ENCODE measurements at regions not wholly inside any gene's neighbourhood (a gene's known extent, or its start where the extent isn't known, plus 50 kb on each side); places are given as distances from the start of the nearest gene placed in this dataset.

- Histone ChIP-seq H3K9me3 (no peaks in the 10 kb centered on the region), H3K4me3 (no peak overlapping the region), H3K27me3 (ENCODE audit: low read depth) (no peaks in the 10 kb centered on the region), H3K4me1 (no peaks in the 10 kb centered on the region), H3K36me3 (replicated peaks) (no peaks in the 10 kb centered on the region)
- DNase-seq (ENCODE audit: low spot score in 2 of 2) = no peak
- in situ Hi-C loops (cut with MboI; ENCODE audit: low sequenced_read_pairs) = no loop called here
Measured at GRCh38 chr5:68161156-68161555, 54.4 kb upstream of the PIK3R1 start.

GRCh38 chr5:68159224-68159951 is 56.2 kb upstream of the PIK3R1 start:
- no peak overlapping the region for H3K4me3 ChIP-seq
- in situ Hi-C loops (cut with MboI; ENCODE audit: low sequenced_read_pairs) = no loop called here
- no peaks in the 10 kb centered on the region for H3K36me3 ChIP-seq (replicated peaks)
- H3K27me3 ChIP-seq (ENCODE audit: low read depth) = no peaks in the 10 kb centered on the region
- H3K9me3 ChIP-seq = no peaks in the 10 kb centered on the region
- H3K4me1 ChIP-seq = peaks cover 3% of the 10 kb centered on the region; the same call in 1 of the 2 replicates
- DNase-seq (ENCODE audit: low spot score in 2 of 2) = no peak

GRCh38 chr5:68155940-68156339 is 59.6 kb upstream of the PIK3R1 start:
- Histone ChIP-seq H3K9me3 (no peaks in the 10 kb centered on the region), H3K4me1 (peaks cover 10% of the 10 kb centered on the region), H3K36me3 (replicated peaks) (no peaks in the 10 kb centered on the region), H3K4me3 (no peak overlapping the region), H3K27me3 (ENCODE audit: low read depth) (no peaks in the 10 kb centered on the region)
- no peak for DNase-seq (ENCODE audit: low spot score in 2 of 2)
- in situ Hi-C loops (cut with MboI; ENCODE audit: low sequenced_read_pairs) = no loop called here

GRCh38 chr5:68154119-68154857 is 61.3 kb upstream of the PIK3R1 start:
- no peaks in the 10 kb centered on the region for H3K9me3 ChIP-seq
- peak; percentile 9 to 67 for DNase-seq (ENCODE audit: low spot score in 2 of 2)
- no peaks in the 10 kb centered on the region for H3K36me3 ChIP-seq (replicated peaks)
- peaks cover 10% of the 10 kb centered on the region for H3K4me1 ChIP-seq
- no peaks in the 10 kb centered on the region for H3K27me3 ChIP-seq (ENCODE audit: low read depth)
- H3K4me3 ChIP-seq = no peak overlapping the region
- in situ Hi-C loops (cut with MboI; ENCODE audit: low sequenced_read_pairs) = no loop called here

- Histone ChIP-seq H3K9me3 (no peaks in the 10 kb centered on the region), H3K4me3 (no peak overlapping the region), H3K27me3 (ENCODE audit: low read depth) (no peaks in the 10 kb centered on the region), H3K4me1 (peaks cover 10% of the 10 kb centered on the region), H3K36me3 (replicated peaks) (no peaks in the 10 kb centered on the region)
- in situ Hi-C loops (cut with MboI; ENCODE audit: low sequenced_read_pairs) = no loop called here
- no peak for DNase-seq (ENCODE audit: low spot score in 2 of 2)
Measured at GRCh38 chr5:68151812-68152211, 63.7 kb upstream of the PIK3R1 start.

GRCh38 chr5:68149189-68149588 is 66.4 kb upstream of the PIK3R1 start:
- DNase-seq (ENCODE audit: low spot score in 2 of 2) = no peak
- Histone ChIP-seq H3K4me3 (no peak overlapping the region), H3K4me1 (peaks cover 6% of the 10 kb centered on the region), H3K27me3 (ENCODE audit: low read depth) (no peaks in the 10 kb centered on the region), H3K36me3 (replicated peaks) (no peaks in the 10 kb centered on the region), H3K9me3 (no peaks in the 10 kb centered on the region)
- in situ Hi-C loops (cut with MboI; ENCODE audit: low sequenced_read_pairs) = no loop called here

- in situ Hi-C loops (cut with MboI; ENCODE audit: low sequenced_read_pairs) = no loop called here
- no peak for DNase-seq (ENCODE audit: low spot score in 2 of 2)
- H3K9me3 ChIP-seq = no peaks in the 10 kb centered on the region
- no peaks in the 10 kb centered on the region for H3K36me3 ChIP-seq (replicated peaks)
- no peaks in the 10 kb centered on the region for H3K27me3 ChIP-seq (ENCODE audit: low read depth)
- H3K4me1 ChIP-seq = no peaks in the 10 kb centered on the region
- H3K4me3 ChIP-seq = no peak overlapping the region
Measured at GRCh38 chr5:68148096-68148495, 67.5 kb upstream of the PIK3R1 start.

GRCh38 chr5:68147659-68148058 is 67.9 kb upstream of the PIK3R1 start:
- Histone ChIP-seq H3K9me3 (no peaks in the 10 kb centered on the region), H3K4me1 (no peaks in the 10 kb centered on the region), H3K27me3 (ENCODE audit: low read depth) (no peaks in the 10 kb centered on the region), H3K4me3 (no peak overlapping the region), H3K36me3 (replicated peaks) (no peaks in the 10 kb centered on the region)
- in situ Hi-C loops (cut with MboI; ENCODE audit: low sequenced_read_pairs) = no loop called here
- DNase-seq (ENCODE audit: low spot score in 2 of 2) = no peak

GRCh38 chr5:68141494-68141893 is 74.1 kb upstream of the PIK3R1 start:
- in situ Hi-C loops (cut with MboI; ENCODE audit: low sequenced_read_pairs) = no loop called here
- no peak overlapping the region for H3K4me3 ChIP-seq
- DNase-seq (ENCODE audit: low spot score in 2 of 2) = no peak
- H3K27me3 ChIP-seq (ENCODE audit: low read depth) = no peaks in the 10 kb centered on the region
- no peaks in the 10 kb centered on the region for H3K9me3 ChIP-seq
- no peaks in the 10 kb centered on the region for H3K4me1 ChIP-seq
- no peaks in the 10 kb centered on the region for H3K36me3 ChIP-seq (replicated peaks)

- Histone ChIP-seq H3K4me3 (no peak overlapping the region), H3K27me3 (ENCODE audit: low read depth) (no peaks in the 10 kb centered on the region), H3K4me1 (no peaks in the 10 kb centered on the region), H3K36me3 (replicated peaks) (no peaks in the 10 kb centered on the region), H3K9me3 (no peaks in the 10 kb centered on the region)
- DNase-seq (ENCODE audit: low spot score in 2 of 2) = no peak
- in situ Hi-C loops (cut with MboI; ENCODE audit: low sequenced_read_pairs) = no loop called here
Measured at GRCh38 chr5:68140763-68141162, 74.8 kb upstream of the PIK3R1 start.

- in situ Hi-C loops (cut with MboI; ENCODE audit: low sequenced_read_pairs) = no loop called here
- Histone ChIP-seq H3K9me3 (no peaks in the 10 kb centered on the region), H3K36me3 (replicated peaks) (no peaks in the 10 kb centered on the region), H3K27me3 (ENCODE audit: low read depth) (no peaks in the 10 kb centered on the region), H3K4me3 (no peak overlapping the region), H3K4me1 (no peaks in the 10 kb centered on the region)
- DNase-seq (ENCODE audit: low spot score in 2 of 2) = no peak
Measured at GRCh38 chr5:68139611-68140441, 75.7 kb upstream of the PIK3R1 start.

- Histone ChIP-seq H3K27me3 (ENCODE audit: low read depth) (no peaks in the 10 kb centered on the region), H3K9me3 (no peaks in the 10 kb centered on the region), H3K36me3 (replicated peaks) (no peaks in the 10 kb centered on the region), H3K4me1 (no peaks in the 10 kb centered on the region), H3K4me3 (no peak overlapping the region)
- no peak for DNase-seq (ENCODE audit: low spot score in 2 of 2)
- in situ Hi-C loops (cut with MboI; ENCODE audit: low sequenced_read_pairs) = no loop called here
Measured at GRCh38 chr5:68137511-68138140, 77.9 kb upstream of the PIK3R1 start.

GRCh38 chr5:68134669-68135313 is 80.8 kb upstream of the PIK3R1 start:
- Histone ChIP-seq H3K4me3 (no peak overlapping the region), H3K36me3 (replicated peaks) (no peaks in the 10 kb centered on the region), H3K27me3 (ENCODE audit: low read depth) (no peaks in the 10 kb centered on the region), H3K9me3 (no peaks in the 10 kb centered on the region), H3K4me1 (no peaks in the 10 kb centered on the region)
- DNase-seq (ENCODE audit: low spot score in 2 of 2) = no peak
- in situ Hi-C loops (cut with MboI; ENCODE audit: low sequenced_read_pairs) = no loop called here

All from HAP-1 (cell line).